ENCODE measurements at regions not wholly inside any gene's neighbourhood (a gene's known extent, or its start where the extent isn't known, plus 50 kb on each side); places are given as distances from the start of the nearest gene placed in this dataset.

DNA sequence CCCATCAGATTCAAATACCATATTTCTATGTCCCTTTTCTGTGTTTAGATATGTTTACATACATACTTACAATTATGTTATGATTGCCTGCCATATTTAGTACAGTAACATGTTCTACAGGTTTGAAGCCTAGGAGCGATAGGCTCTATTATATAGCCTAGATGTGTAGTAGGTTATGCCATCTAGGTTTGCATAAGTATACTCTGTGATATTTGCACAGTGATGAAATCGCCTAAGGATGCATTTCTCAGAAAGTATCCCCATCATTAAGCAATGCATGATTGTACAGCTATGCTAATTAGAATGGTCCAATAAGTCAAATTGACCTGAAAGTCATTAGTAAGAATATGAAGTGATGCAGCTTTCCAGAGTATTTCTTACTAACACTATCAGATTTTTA, 1171.7 kb upstream of the LRRTM3 start:
- H3K18ac ChIP-seq (ENCODE audit: low read depth in 1 of 2, low read length in 2 of 2) = no peak overlapping the region
- no peak overlapping the region for H2AFZ ChIP-seq (ENCODE audit: low read depth, low read length)
- no peak overlapping the region for H3K23ac ChIP-seq (ENCODE audit: low read length in 2 of 2)
- no peak overlapping the region for H3K4me2 ChIP-seq (ENCODE audit: low read length, poor library complexity, severe bottlenecking)
- H3K27me3 ChIP-seq (ENCODE audit: control insufficient read depth in 1 of 2, insufficient read depth in 1 of 2, low read length in 2 of 2) = no peaks in the 10 kb centered on the region
- H3K79me1 ChIP-seq (replicated peaks; ENCODE audit: low read length, poor library complexity, severe bottlenecking) = no peaks in the 10 kb centered on the region
- no peak overlapping the region for H2BK12ac ChIP-seq (ENCODE audit: low read length in 2 of 2)
- H3K14ac ChIP-seq (ENCODE audit: low read length in 2 of 2) = no peak overlapping the region
- H3K4me3 ChIP-seq (ENCODE audit: insufficient read depth in 1 of 2, low read depth in 1 of 2, low read length in 2 of 2) = no peak overlapping the region
- H3K36me3 ChIP-seq (ENCODE audit: control insufficient read depth in 1 of 2, insufficient read depth in 2 of 2, low read depth in 1 of 2, low read length in 2 of 2) = no peaks in the 10 kb centered on the region
- no peak overlapping the region for H3K9ac ChIP-seq (ENCODE audit: low read length)
- 38% methylated on average over 2 of the region's 2 CpGs for WGBS
- no peak overlapping the region for H3K27ac ChIP-seq (ENCODE audit: low read length, poor library complexity, severe bottlenecking)
- no peak overlapping the region for H2AK5ac ChIP-seq (ENCODE audit: low read length, severe bottlenecking)
- H3K9me3 ChIP-seq (ENCODE audit: control insufficient read depth, low read length) = no peaks in the 10 kb centered on the region
- DNase-seq = no peak
- no peak overlapping the region for H3K4ac ChIP-seq (ENCODE audit: low read depth in 1 of 2, low read length in 2 of 2)
- H2BK120ac ChIP-seq (ENCODE audit: low read depth, low read length) = no peak overlapping the region
- no peaks in the 10 kb centered on the region for H3K4me1 ChIP-seq (ENCODE audit: control insufficient read depth, insufficient read depth, low read depth, low read length)
- H2BK5ac ChIP-seq (ENCODE audit: low read depth, low read length, poor library complexity, severe bottlenecking) = no peak overlapping the region
- no peak overlapping the region for H4K91ac ChIP-seq (ENCODE audit: low read length)
- H2BK15ac ChIP-seq (ENCODE audit: low read depth, poor library complexity, severe bottlenecking) = no peak overlapping the region
- no peak overlapping the region for H4K8ac ChIP-seq (ENCODE audit: low read length)

DNA sequence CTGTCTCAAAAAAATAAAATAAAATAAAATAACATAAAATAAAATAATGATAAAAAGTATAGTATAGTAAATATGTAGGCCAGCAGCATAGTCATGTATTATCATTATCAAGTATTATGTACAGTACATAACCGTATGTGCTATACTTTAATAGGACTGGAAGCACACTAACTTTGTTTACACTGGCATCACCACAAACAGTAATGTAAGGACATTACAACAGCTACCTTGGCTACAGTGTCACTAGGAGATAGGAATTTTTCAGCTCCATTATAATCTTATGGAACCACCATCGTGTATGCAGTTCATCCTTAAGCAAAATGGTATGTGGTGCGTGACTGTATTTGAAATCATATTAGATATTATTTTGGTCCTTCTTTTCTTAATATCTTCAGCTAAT, 1163.5 kb upstream of the LRRTM3 start:
- H2BK15ac ChIP-seq (ENCODE audit: low read depth, poor library complexity, severe bottlenecking) = no peak overlapping the region
- no CpG with 5 or more reads among the region's 3 CpGs for WGBS

DNA sequence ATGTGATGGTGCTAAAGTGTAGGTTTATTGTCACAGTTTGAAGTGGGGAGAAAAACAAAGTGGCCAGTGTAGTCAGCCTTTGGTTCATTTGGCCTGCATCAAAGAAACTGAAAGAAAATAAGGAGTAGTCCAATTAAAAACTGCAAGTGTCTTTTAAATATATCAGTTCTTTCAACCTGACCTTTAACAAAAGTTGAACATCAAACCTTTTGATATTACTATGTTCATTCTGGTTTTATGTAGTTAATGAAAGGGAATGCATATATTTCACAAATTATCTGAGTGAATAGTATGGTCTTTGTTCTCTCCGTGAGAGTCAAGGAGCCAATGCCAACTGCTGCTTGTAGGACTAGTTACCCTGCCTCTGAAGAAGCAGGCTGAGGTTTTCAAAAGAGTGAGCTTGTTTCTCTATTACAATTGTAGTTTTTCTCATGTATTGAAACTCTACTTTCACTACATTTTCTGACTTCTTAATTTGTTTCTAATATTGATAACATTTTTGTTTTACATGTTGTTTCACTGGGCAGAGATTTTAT, 1160.8 kb upstream of the LRRTM3 start:
- Histone ChIP-seq H3K14ac (ENCODE audit: low read length in 2 of 2) (no peak overlapping the region), H3K18ac (ENCODE audit: low read depth in 1 of 2, low read length in 2 of 2) (no peak overlapping the region), H2BK5ac (ENCODE audit: low read depth, low read length, poor library complexity, severe bottlenecking) (no peak overlapping the region), H3K27me3 (ENCODE audit: control insufficient read depth in 1 of 2, insufficient read depth in 1 of 2, low read length in 2 of 2) (no peaks in the 10 kb centered on the region), H3K36me3 (ENCODE audit: control insufficient read depth in 1 of 2, insufficient read depth in 2 of 2, low read depth in 1 of 2, low read length in 2 of 2) (no peaks in the 10 kb centered on the region), H2AK5ac (ENCODE audit: low read length, severe bottlenecking) (no peak overlapping the region), H3K9ac (ENCODE audit: low read length) (no peak overlapping the region), H4K91ac (ENCODE audit: low read length) (no peak overlapping the region), H3K9me3 (ENCODE audit: control insufficient read depth, low read length) (no peaks in the 10 kb centered on the region), H3K27ac (ENCODE audit: low read length, poor library complexity, severe bottlenecking) (no peak overlapping the region), H3K4me3 (ENCODE audit: insufficient read depth in 1 of 2, low read depth in 1 of 2, low read length in 2 of 2) (no peak overlapping the region), H2AFZ (ENCODE audit: low read depth, low read length) (no peak overlapping the region), H3K79me1 (replicated peaks; ENCODE audit: low read length, poor library complexity, severe bottlenecking) (no peaks in the 10 kb centered on the region), H3K23ac (ENCODE audit: low read length in 2 of 2) (no peak overlapping the region), H3K4me1 (ENCODE audit: control insufficient read depth, insufficient read depth, low read depth, low read length) (peaks cover 1% of the 10 kb centered on the region), H2BK120ac (ENCODE audit: low read depth, low read length) (no peak overlapping the region), H3K4me2 (ENCODE audit: low read length, poor library complexity, severe bottlenecking) (no peak overlapping the region), H4K8ac (ENCODE audit: low read length) (no peak overlapping the region), H3K4ac (ENCODE audit: low read depth in 1 of 2, low read length in 2 of 2) (no peak overlapping the region), H2BK12ac (ENCODE audit: low read length in 2 of 2) (no peak overlapping the region), H2BK15ac (ENCODE audit: low read depth, poor library complexity, severe bottlenecking) (no peak overlapping the region)
- WGBS = 44% methylated on average over 1 of the region's 1 CpG
- DNase-seq = no peak

More for the DNA sequence above, 1163.5 kb upstream of the LRRTM3 start:
- no peak overlapping the region for H2BK5ac ChIP-seq (ENCODE audit: low read depth, low read length, poor library complexity, severe bottlenecking)
- no peak overlapping the region for H3K4ac ChIP-seq (ENCODE audit: low read depth in 1 of 2, low read length in 2 of 2)
- H3K27me3 ChIP-seq (ENCODE audit: control insufficient read depth in 1 of 2, insufficient read depth in 1 of 2, low read length in 2 of 2) = no peaks in the 10 kb centered on the region
- H3K27ac ChIP-seq (ENCODE audit: low read length, poor library complexity, severe bottlenecking) = no peak overlapping the region
- H3K14ac ChIP-seq (ENCODE audit: low read length in 2 of 2) = no peak overlapping the region
- no peak overlapping the region for H3K9ac ChIP-seq (ENCODE audit: low read length)
- no peak overlapping the region for H2AK5ac ChIP-seq (ENCODE audit: low read length, severe bottlenecking)
- no peak overlapping the region for H2BK120ac ChIP-seq (ENCODE audit: low read depth, low read length)
- H3K23ac ChIP-seq (ENCODE audit: low read length in 2 of 2) = no peak overlapping the region
- H4K8ac ChIP-seq (ENCODE audit: low read length) = no peak overlapping the region
- no peak overlapping the region for H2AFZ ChIP-seq (ENCODE audit: low read depth, low read length)
- H3K4me3 ChIP-seq (ENCODE audit: insufficient read depth in 1 of 2, low read depth in 1 of 2, low read length in 2 of 2) = no peak overlapping the region
- H3K4me2 ChIP-seq (ENCODE audit: low read length, poor library complexity, severe bottlenecking) = no peak overlapping the region
- no peaks in the 10 kb centered on the region for H3K36me3 ChIP-seq (ENCODE audit: control insufficient read depth in 1 of 2, insufficient read depth in 2 of 2, low read depth in 1 of 2, low read length in 2 of 2)
- no peaks in the 10 kb centered on the region for H3K4me1 ChIP-seq (ENCODE audit: control insufficient read depth, insufficient read depth, low read depth, low read length)
- H4K91ac ChIP-seq (ENCODE audit: low read length) = no peak overlapping the region
- DNase-seq = no peak
- H3K9me3 ChIP-seq (ENCODE audit: control insufficient read depth, low read length) = no peaks in the 10 kb centered on the region
- no peak overlapping the region for H3K18ac ChIP-seq (ENCODE audit: low read depth in 1 of 2, low read length in 2 of 2)
- H2BK12ac ChIP-seq (ENCODE audit: low read length in 2 of 2) = no peak overlapping the region
- H3K79me1 ChIP-seq (replicated peaks; ENCODE audit: low read length, poor library complexity, severe bottlenecking) = no peaks in the 10 kb centered on the region

GRCh38 chr10:65769828-65770227, 1156.0 kb upstream of the LRRTM3 start:
- Histone ChIP-seq H3K18ac (ENCODE audit: low read depth in 1 of 2, low read length in 2 of 2) (no peak overlapping the region), H3K79me1 (replicated peaks; ENCODE audit: low read length, poor library complexity, severe bottlenecking) (no peaks in the 10 kb centered on the region), H3K14ac (ENCODE audit: low read length in 2 of 2) (no peak overlapping the region), H2BK120ac (ENCODE audit: low read depth, low read length) (no peak overlapping the region), H3K4ac (ENCODE audit: low read depth in 1 of 2, low read length in 2 of 2) (no peak overlapping the region), H3K27ac (ENCODE audit: low read length, poor library complexity, severe bottlenecking) (peak overlapping the region; percentile 81), H3K9ac (ENCODE audit: low read length) (no peak overlapping the region), H2AFZ (ENCODE audit: low read depth, low read length) (no peak overlapping the region), H2BK5ac (ENCODE audit: low read depth, low read length, poor library complexity, severe bottlenecking) (no peak overlapping the region), H4K8ac (ENCODE audit: low read length) (no peak overlapping the region), H3K23ac (ENCODE audit: low read length in 2 of 2) (no peak overlapping the region), H3K4me1 (ENCODE audit: control insufficient read depth, insufficient read depth, low read depth, low read length) (peaks cover 1% of the 10 kb centered on the region), H3K9me3 (ENCODE audit: control insufficient read depth, low read length) (no peaks in the 10 kb centered on the region), H2BK12ac (ENCODE audit: low read length in 2 of 2) (no peak overlapping the region), H3K4me2 (ENCODE audit: low read length, poor library complexity, severe bottlenecking) (no peak overlapping the region), H2AK5ac (ENCODE audit: low read length, severe bottlenecking) (no peak overlapping the region), H2BK15ac (ENCODE audit: low read depth, poor library complexity, severe bottlenecking) (no peak overlapping the region), H3K4me3 (ENCODE audit: insufficient read depth in 1 of 2, low read depth in 1 of 2, low read length in 2 of 2) (no peak overlapping the region), H3K36me3 (ENCODE audit: control insufficient read depth in 1 of 2, insufficient read depth in 2 of 2, low read depth in 1 of 2, low read length in 2 of 2) (no peaks in the 10 kb centered on the region), H3K27me3 (ENCODE audit: control insufficient read depth in 1 of 2, insufficient read depth in 1 of 2, low read length in 2 of 2) (no peaks in the 10 kb centered on the region), H4K91ac (ENCODE audit: low read length) (no peak overlapping the region)
- WGBS = 71% methylated on average over 1 of the region's 1 CpG
- no peak for DNase-seq

Measured in mesenchymal stem cell (in vitro differentiated cells and primary cell).